K562 (cell line): ENCODE measurements at regions not wholly inside any gene's neighbourhood (a gene's known extent, or its start where the extent isn't known, plus 50 kb on each side); places are given as distances from the start of the nearest gene placed in this dataset.

Experiments used
- ATAC-seq: fragments of 200-7000 bp; cut with Tn5 transposase; 3 replicates; pipeline ENCODE4 v1.9.1; 2020; ENCODE audit warnings: moderate library complexity
- BruUV-seq: library from RNA; stranded (reverse); fragments of 400-500 nt; replicated peaks from 2 replicates; lab custom pipeline; 2021; lab: Mats Ljungman, UMichigan
- CTCF ChIA-PET: fragments of 300-600 bp; formaldehyde crosslinking; extraction: SDS; loops from one replicate; lab custom pipeline; 2021; ENCODE audit warnings: low intra/inter-chr PET ratio; lab: Yijun Ruan, JAX
- POLR2A ChIA-PET: fragments of 300-600, 350-650 bp; sonication (Branson Sonifier 250); formaldehyde crosslinking; extraction: SDS; loops from one replicate; lab custom pipeline; 2021; ENCODE audit warnings: antibody characterized with exemption, inconsistent platforms; lab: Yijun Ruan, JAX
- DNase-seq, 4 experiments: peaks; one replicate each; pipeline versions ENCODE4 v3.0.0 to v3.0.0-alpha.2; 2011 to 2018; ENCODE audit warnings: low spot score in 3 of 4, mixed read lengths in 3 of 4; ENCODE audit errors: extremely low read depth in 1 of 4
- FAIRE-seq: peaks from 2 replicates; lab custom pipeline; 2011; peaks lifted over from hg19 to GRCh38; lab: Jason Lieb, UNC
- H2AFZ ChIP-seq: 2 replicates; pipeline ENCODE4 v1.6.0; 2011; ENCODE audit warnings: low read depth, low read length, control low read depth, inconsistent platforms
- H3K27ac ChIP-seq: fragments of 200-600 bp; 3 replicates; pipeline ENCODE4 v1.8.0; 2011; ENCODE audit warnings: low read depth, mild to moderate bottlenecking, control low read depth, inconsistent platforms, low read length, moderate library complexity, mixed read lengths; ENCODE audit errors: extremely low read depth
- H3K27me3 ChIP-seq, 2 experiments: fragments of 300-600 bp in 1 of 2; 2 replicates in 1 of 2; 3 replicates in 1 of 2; pipeline versions ENCODE4 v1.6.0 to v1.8.0; 2011; ENCODE audit warnings: inconsistent platforms in 2 of 2, low read length in 2 of 2, mild to moderate bottlenecking in 1 of 2, mixed read lengths in 1 of 2, moderate library complexity in 1 of 2; ENCODE audit not compliant: control insufficient read depth in 2 of 2, insufficient read depth in 2 of 2
- H3K36me3 ChIP-seq: fragments of 300-600 bp; 3 replicates; pipeline ENCODE4 v1.8.0; 2011; ENCODE audit warnings: mild to moderate bottlenecking, low read length, inconsistent platforms; ENCODE audit not compliant: control insufficient read depth, insufficient read depth
- H3K4me1 ChIP-seq, 2 experiments: fragments of 200-600 bp in 1 of 2; replicated peaks in 1 of 2; 2 replicates in 1 of 2; 3 replicates in 1 of 2; pipeline versions ENCODE4 v1.5.1 to v1.8.0; 2011; ENCODE audit warnings: inconsistent platforms in 2 of 2, low read length in 2 of 2, mild to moderate bottlenecking in 1 of 2, mixed read lengths in 1 of 2, moderate library complexity in 1 of 2; ENCODE audit not compliant: control insufficient read depth in 2 of 2, insufficient read depth in 2 of 2
- H3K4me2 ChIP-seq: 2 replicates; pipeline ENCODE4 v1.6.1; 2011; ENCODE audit warnings: low read length, control low read depth, inconsistent platforms, mixed read lengths; ENCODE audit not compliant: insufficient read depth
- H3K4me3 ChIP-seq: fragments of 200-600 bp; sonication (generic), shearing (Covaris generic); 2 replicates; pipeline ENCODE4 v1.5.1; 2016; ENCODE audit warnings: control low read depth, inconsistent platforms
- H3K79me2 ChIP-seq: fragments of 200-600 bp; 3 replicates; pipeline ENCODE4 v1.8.0; 2011; ENCODE audit warnings: low read length, inconsistent platforms; ENCODE audit not compliant: control insufficient read depth, insufficient read depth
- H3K9ac ChIP-seq, 2 experiments: 2 replicates each; pipeline versions ENCODE4 v1.6.0 to v1.6.1; 2011; ENCODE audit warnings: low read depth in 2 of 2, low read length in 2 of 2, control low read depth in 1 of 2, inconsistent platforms in 1 of 2, mild to moderate bottlenecking in 1 of 2, mixed read lengths in 1 of 2; ENCODE audit not compliant: insufficient read depth in 1 of 2
- H3K9me1 ChIP-seq: one replicate; pipeline ENCODE4 v1.6.0; 2011; ENCODE audit warnings: inconsistent platforms, mild to moderate bottlenecking, low read length, moderate library complexity; ENCODE audit not compliant: control insufficient read depth, insufficient read depth
- H3K9me3 ChIP-seq: replicated peaks from 2 replicates; pipeline ENCODE4 v1.5.1; 2011; ENCODE audit warnings: low read depth, low read length, inconsistent platforms; ENCODE audit not compliant: control insufficient read depth, insufficient read depth
- H4K20me1 ChIP-seq: replicated peaks from 2 replicates; pipeline ENCODE4 v1.6.1; 2011; ENCODE audit warnings: low read length, inconsistent platforms, mixed read lengths; ENCODE audit not compliant: control insufficient read depth, insufficient read depth
- ARHGAP35 ChIP-seq: fragments of 450-650 bp; IDR thresholded peaks from 2 replicates; pipeline ENCODE4 v1.6.1; 2018; ENCODE audit not compliant: partially characterized antibody
- BCLAF1 ChIP-seq, 2 experiments: fragments of 450-650 bp in 1 of 2; IDR thresholded peaks; 2 replicates each; pipeline ENCODE4 v1.6.1; 2011 to 2017; ENCODE audit warnings: low read depth in 2 of 2, antibody characterized with exemption in 1 of 2, borderline replicate concordance in 1 of 2, low read length in 1 of 2, mild to moderate bottlenecking in 1 of 2, mixed read lengths in 1 of 2; ENCODE audit not compliant: control insufficient read depth in 1 of 2
- NKRF ChIP-seq: fragments of 450-650 bp; IDR thresholded peaks from 2 replicates; pipeline ENCODE4 v1.6.1; 2016; ENCODE audit warnings: borderline replicate concordance
- POLR2B ChIP-seq: fragments of 450-650 bp; IDR thresholded peaks from 2 replicates; pipeline ENCODE4 v1.6.1; 2018; ENCODE audit warnings: low read depth; ENCODE audit not compliant: partially characterized antibody
- RFX1 ChIP-seq: fragments of 450-650 bp; IDR thresholded peaks from 2 replicates; pipeline ENCODE4 v1.6.1; 2016; ENCODE audit warnings: mild to moderate bottlenecking, moderate library complexity
- TRIM25 ChIP-seq: fragments of 450-650 bp; IDR thresholded peaks from 2 replicates; pipeline ENCODE4 v1.7.0; 2016; ENCODE audit warnings: borderline replicate concordance
- ZNF609 ChIP-seq: sonication (generic); formaldehyde crosslinking; IDR thresholded peaks from 2 replicates; pipeline ENCODE4 v1.8.1; 2023; ENCODE audit warnings: missing genetic modification reagents, mild to moderate bottlenecking, borderline replicate concordance
- WGBS: fragments of 100-300 bp; shearing (Covaris generic); methylation state at CpG from one replicate; pipeline ENCODE4 v1.1.6; 2016; ENCODE audit warnings: low coverage, mixed read lengths; ENCODE audit not compliant: insufficient coverage; ENCODE audit errors: missing lambda C conversion rate; 5-methylcytosine and 5-hydroxymethylcytosine counted together
- in situ Hi-C: fragments of 300-500 bp; cut with MboI; formaldehyde crosslinking; loops from 4 replicates; pipeline ENCODE4 v1.15.0; 2018; ENCODE audit warnings: inconsistent platforms, mixed read lengths
- intact Hi-C: fragments of 100-400 bp; cut with micrococcal nuclease; formaldehyde crosslinking; loops from 2 replicates; pipeline ENCODE4 v1.14.2; 2022

- no peak for FAIRE-seq
Observed at GRCh38 chr20:40275738-40276137, 413.3 kb downstream of the MAFB start.

More at GRCh38 chr20:40275738-40276137, 413.3 kb downstream of the MAFB start:
- DNase-seq (no peak), ATAC-seq (no peak)
- ChIA-PET CTCF (no interaction called here), POLR2A (no interaction called here)
- in situ Hi-C loops (no loop called here), intact Hi-C loops (no loop called here)
- H3K9me3 ChIP-seq = no peaks in the 10 kb centered on the region
- H3K9ac ChIP-seq = no peak overlapping the region
- H4K20me1 ChIP-seq = no peaks in the 10 kb centered on the region
- H3K4me1 ChIP-seq = no peaks in the 10 kb centered on the region
- no peaks in the 10 kb centered on the region; a peak in 1 of 5 replicates for H3K27me3 ChIP-seq
- no peaks in the 10 kb centered on the region for H3K79me2 ChIP-seq
- no peak overlapping the region for H3K27ac ChIP-seq
- TF ChIP-seq BCLAF1 (IDR thresholded peaks at IDR 0.05; ENCODE audit: borderline replicate concordance in 1 of 2, control insufficient read depth in 1 of 2, low read depth in 2 of 2, low read length in 1 of 2) = no peak
- TF ChIP-seq NKRF = no peak
- no peak for TF ChIP-seq ZNF609 (CRISPR knock-in tag)
- TF ChIP-seq ARHGAP35 = no peak
- TF ChIP-seq POLR2B = no peak
- TF ChIP-seq RFX1 = no peak
- TF ChIP-seq TRIM25 = no peak
- H2AFZ ChIP-seq = no peak overlapping the region
- 0% methylated on average over 10 of the region's 10 CpGs for WGBS
- no peak overlapping the region for H3K4me3 ChIP-seq
- no peaks in the 10 kb centered on the region for H3K36me3 ChIP-seq
- no peaks in the 10 kb centered on the region for H3K9me1 ChIP-seq
- no TSS peak for BruUV-seq
- no peak overlapping the region for H3K4me2 ChIP-seq
